ENCODE measurements at regions not wholly inside any gene's neighbourhood (a gene's known extent, or its start where the extent isn't known, plus 50 kb on each side); places are given as distances from the start of the nearest gene placed in this dataset.

DNA sequence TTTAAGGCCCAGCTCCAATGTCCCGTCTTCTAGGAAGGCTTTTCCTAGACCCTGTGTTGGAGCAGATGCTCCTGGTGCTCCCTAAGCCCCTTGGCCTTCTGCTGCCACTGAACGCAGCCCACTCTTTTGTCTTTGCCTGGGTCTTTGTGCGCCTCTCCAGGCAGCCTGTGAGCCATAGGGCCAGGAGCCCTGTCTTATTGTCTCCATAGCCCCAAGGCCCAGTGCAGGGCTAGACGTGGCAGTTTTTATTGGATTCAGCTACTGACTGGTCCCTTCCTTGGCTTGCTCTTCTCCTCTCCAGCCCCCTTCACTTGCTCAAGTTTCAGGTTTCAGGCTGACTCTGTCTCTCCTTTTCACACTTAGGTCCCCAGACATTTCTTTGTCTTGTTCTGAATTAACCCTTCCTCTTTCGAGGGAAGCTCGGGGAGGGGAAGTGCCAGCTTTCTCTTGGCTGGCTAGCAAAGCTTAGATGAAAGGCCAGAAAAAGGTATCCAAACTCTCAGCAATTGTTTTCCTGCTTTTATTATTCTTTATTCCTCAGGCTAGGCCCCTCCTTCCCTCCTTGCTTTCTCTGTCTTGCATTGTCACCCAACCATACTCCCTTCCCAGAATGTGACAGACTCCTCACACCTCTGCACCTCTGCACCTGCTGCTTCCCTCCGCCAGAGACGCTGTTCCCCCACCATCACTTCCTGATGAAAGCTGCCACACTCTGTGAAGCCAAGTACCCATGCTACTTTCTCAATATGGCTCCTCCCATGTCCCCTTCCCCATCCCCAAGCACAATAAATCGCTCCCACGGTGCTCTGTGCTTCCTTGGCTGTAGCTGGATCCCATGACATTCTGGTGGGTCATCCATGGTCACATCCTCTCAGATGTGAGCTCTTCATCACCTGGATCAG is 101.6 kb upstream of the CPEB4 start:
- TF ChIP-seq TAF1 (conservative IDR thresholded peaks at IDR 0.05) (no peak), NR2F2 (IDR thresholded peaks at IDR 0.05) (no peak), RAD21 (IDR thresholded peaks at IDR 0.05) (peak in 1 of 2 donors; percentile 29)
- no peaks in the 10 kb centered on the region for H3K27me3 ChIP-seq (ENCODE audit: control insufficient read depth in 4 of 4, insufficient read depth in 4 of 4, low read length in 3 of 4)
- no peak overlapping the region for H3K4me3 ChIP-seq (ENCODE audit: low read depth in 1 of 3, low read length in 3 of 3)
- no peaks in the 10 kb centered on the region for H3K9me3 ChIP-seq (ENCODE audit: control insufficient read depth in 4 of 4, low read length in 3 of 4)
- H3K27ac ChIP-seq (ENCODE audit: low read depth in 1 of 2, low read length in 2 of 2): no peak overlapping the region
- peaks cover 0 to 4% (median 0%) of the 10 kb centered on the region in 4 donors for H3K36me3 ChIP-seq (ENCODE audit: control insufficient read depth in 4 of 4, insufficient read depth in 3 of 4, low read depth in 1 of 4, low read length in 3 of 4)
- no peak overlapping the region for H3K9ac ChIP-seq (ENCODE audit: low read depth in 1 of 2, low read length in 2 of 2)
- no peak for DNase-seq (ENCODE audit: low spot score)
- H3K4me1 ChIP-seq (ENCODE audit: control insufficient read depth in 4 of 4, insufficient read depth in 4 of 4, low read length in 3 of 4): peaks cover 8 to 34% (median 23%) of the 10 kb centered on the region in 4 donors
- WGBS: 92% methylated on average over 10 of the region's 10 CpGs

DNA sequence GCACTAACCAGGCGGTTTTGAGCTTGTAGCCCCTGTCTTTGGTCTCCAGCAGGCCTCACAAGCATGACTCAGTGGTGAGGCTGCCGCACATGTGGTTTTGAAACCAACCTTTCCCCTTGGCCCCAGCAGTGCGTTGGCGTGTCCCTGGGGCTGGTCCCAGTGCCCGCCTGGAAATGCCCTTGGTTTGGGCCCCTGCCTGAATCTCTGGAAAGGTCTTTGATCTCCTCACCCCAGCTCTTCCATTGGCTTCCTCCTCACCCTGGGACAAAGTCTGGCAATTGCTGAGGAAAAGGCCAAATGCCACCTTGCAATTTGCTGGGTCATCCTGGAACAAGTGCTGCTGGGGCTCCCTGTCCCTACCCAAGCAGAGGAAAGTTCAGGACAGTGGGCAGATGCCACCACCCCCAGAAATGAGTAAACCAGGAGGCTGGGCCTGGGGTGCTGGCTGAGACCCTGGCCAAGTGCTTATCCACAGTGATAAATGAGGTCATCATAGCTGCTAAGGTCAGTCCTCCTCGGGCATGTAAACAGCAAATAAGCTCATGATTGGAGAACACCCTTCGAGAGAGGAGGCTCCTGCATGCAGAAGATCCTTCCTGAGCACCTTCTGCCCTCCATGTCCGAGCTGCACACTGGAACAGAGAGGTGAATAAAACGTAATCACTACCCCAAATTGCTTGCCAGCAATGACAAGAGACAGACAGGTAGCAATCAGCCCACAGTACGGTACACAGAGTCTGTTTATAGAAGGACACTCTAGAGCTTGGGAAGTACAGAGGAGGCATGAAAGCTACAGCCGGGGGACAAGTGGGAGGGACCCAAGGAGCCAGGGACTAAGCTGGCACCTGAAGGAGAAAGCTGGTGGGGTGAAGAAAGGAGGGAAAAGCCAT is 98.9 kb upstream of the CPEB4 start:
- no peaks in the 10 kb centered on the region for H3K9me3 ChIP-seq (ENCODE audit: control insufficient read depth in 4 of 4, low read length in 3 of 4)
- H3K4me1 ChIP-seq (ENCODE audit: control insufficient read depth in 4 of 4, insufficient read depth in 4 of 4, low read length in 3 of 4): peaks cover 8 to 43% (median 29%) of the 10 kb centered on the region in 4 donors
- peak overlapping the region; percentile 80 to 84 for H3K27ac ChIP-seq (ENCODE audit: low read depth in 1 of 2, low read length in 2 of 2)
- 34% methylated on average over 11 of the region's 11 CpGs for WGBS
- DNase-seq (ENCODE audit: low spot score): no peak
- H3K9ac ChIP-seq (ENCODE audit: low read depth in 1 of 2, low read length in 2 of 2): peak overlapping the region; percentile 79 to 98
- no peaks in the 10 kb centered on the region for H3K27me3 ChIP-seq (ENCODE audit: control insufficient read depth in 4 of 4, insufficient read depth in 4 of 4, low read length in 3 of 4)
- H3K4me3 ChIP-seq (ENCODE audit: low read depth in 1 of 3, low read length in 3 of 3): peak overlapping the region; percentile 28 to 70 (median 38)
- peak; percentile 100 for TF ChIP-seq RXRA (IDR thresholded peaks at IDR 0.05)
- TF ChIP-seq, protein P1, sequence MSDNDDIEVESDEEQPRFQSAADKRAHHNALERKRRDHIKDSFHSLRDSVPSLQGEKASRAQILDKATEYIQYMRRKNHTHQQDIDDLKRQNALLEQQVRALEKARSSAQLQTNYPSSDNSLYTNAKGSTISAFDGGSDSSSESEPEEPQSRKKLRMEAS (IDR thresholded peaks at IDR 0.05): peak; percentile 99
- TF ChIP-seq NR2F2 (IDR thresholded peaks at IDR 0.05): peak; percentile 92
- peak; percentile 20 for TF ChIP-seq FOXA1 (IDR thresholded peaks at IDR 0.05)
- TF ChIP-seq RAD21 (IDR thresholded peaks at IDR 0.05): peak; percentile 64 to 79
- peak; percentile 96 to 98 for TF ChIP-seq EGR1 (IDR thresholded peaks at IDR 0.05; ENCODE audit: low read depth in 2 of 2)
- TF ChIP-seq FOXA2 (IDR thresholded peaks at IDR 0.05): peak; percentile 64
- TF ChIP-seq TAF1 (conservative IDR thresholded peaks at IDR 0.05): peak; percentile 43
- peak; percentile 90 for TF ChIP-seq YY1 (IDR thresholded peaks at IDR 0.05)
- peak; percentile 93 to 94 for TF ChIP-seq JUND (IDR thresholded peaks at IDR 0.05)
- TF ChIP-seq SP1 (IDR thresholded peaks at IDR 0.05): peak; percentile 99
- TF ChIP-seq, protein P2, sequence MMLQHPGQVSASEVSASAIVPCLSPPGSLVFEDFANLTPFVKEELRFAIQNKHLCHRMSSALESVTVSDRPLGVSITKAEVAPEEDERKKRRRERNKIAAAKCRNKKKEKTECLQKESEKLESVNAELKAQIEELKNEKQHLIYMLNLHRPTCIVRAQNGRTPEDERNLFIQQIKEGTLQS (IDR thresholded peaks at IDR 0.05): peak; percentile 86
- TF ChIP-seq HNF4G (IDR thresholded peaks at IDR 0.05): peak; percentile 97
- TF ChIP-seq, protein P3, sequence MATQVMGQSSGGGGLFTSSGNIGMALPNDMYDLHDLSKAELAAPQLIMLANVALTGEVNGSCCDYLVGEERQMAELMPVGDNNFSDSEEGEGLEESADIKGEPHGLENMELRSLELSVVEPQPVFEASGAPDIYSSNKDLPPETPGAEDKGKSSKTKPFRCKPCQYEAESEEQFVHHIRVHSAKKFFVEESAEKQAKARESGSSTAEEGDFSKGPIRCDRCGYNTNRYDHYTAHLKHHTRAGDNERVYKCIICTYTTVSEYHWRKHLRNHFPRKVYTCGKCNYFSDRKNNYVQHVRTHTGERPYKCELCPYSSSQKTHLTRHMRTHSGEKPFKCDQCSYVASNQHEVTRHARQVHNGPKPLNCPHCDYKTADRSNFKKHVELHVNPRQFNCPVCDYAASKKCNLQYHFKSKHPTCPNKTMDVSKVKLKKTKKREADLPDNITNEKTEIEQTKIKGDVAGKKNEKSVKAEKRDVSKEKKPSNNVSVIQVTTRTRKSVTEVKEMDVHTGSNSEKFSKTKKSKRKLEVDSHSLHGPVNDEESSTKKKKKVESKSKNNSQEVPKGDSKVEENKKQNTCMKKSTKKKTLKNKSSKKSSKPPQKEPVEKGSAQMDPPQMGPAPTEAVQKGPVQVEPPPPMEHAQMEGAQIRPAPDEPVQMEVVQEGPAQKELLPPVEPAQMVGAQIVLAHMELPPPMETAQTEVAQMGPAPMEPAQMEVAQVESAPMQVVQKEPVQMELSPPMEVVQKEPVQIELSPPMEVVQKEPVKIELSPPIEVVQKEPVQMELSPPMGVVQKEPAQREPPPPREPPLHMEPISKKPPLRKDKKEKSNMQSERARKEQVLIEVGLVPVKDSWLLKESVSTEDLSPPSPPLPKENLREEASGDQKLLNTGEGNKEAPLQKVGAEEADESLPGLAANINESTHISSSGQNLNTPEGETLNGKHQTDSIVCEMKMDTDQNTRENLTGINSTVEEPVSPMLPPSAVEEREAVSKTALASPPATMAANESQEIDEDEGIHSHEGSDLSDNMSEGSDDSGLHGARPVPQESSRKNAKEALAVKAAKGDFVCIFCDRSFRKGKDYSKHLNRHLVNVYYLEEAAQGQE (IDR thresholded peaks at IDR 0.05): peak; percentile 80
- TF ChIP-seq, protein P4, sequence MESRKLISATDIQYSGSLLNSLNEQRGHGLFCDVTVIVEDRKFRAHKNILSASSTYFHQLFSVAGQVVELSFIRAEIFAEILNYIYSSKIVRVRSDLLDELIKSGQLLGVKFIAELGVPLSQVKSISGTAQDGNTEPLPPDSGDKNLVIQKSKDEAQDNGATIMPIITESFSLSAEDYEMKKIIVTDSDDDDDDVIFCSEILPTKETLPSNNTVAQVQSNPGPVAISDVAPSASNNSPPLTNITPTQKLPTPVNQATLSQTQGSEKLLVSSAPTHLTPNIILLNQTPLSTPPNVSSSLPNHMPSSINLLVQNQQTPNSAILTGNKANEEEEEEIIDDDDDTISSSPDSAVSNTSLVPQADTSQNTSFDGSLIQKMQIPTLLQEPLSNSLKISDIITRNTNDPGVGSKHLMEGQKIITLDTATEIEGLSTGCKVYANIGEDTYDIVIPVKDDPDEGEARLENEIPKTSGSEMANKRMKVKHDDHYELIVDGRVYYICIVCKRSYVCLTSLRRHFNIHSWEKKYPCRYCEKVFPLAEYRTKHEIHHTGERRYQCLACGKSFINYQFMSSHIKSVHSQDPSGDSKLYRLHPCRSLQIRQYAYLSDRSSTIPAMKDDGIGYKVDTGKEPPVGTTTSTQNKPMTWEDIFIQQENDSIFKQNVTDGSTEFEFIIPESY (IDR thresholded peaks at IDR 0.05): peak; percentile 93
- TF ChIP-seq HNF4A (conservative IDR thresholded peaks at IDR 0.05): peak; percentile 98
- peak in 1 of 2 donors; percentile 56 for TF ChIP-seq GABPA (IDR thresholded peaks at IDR 0.05 in 1 of 2, conservative IDR thresholded peaks at IDR 0.05 in 1 of 2)
- TF ChIP-seq, protein P5, sequence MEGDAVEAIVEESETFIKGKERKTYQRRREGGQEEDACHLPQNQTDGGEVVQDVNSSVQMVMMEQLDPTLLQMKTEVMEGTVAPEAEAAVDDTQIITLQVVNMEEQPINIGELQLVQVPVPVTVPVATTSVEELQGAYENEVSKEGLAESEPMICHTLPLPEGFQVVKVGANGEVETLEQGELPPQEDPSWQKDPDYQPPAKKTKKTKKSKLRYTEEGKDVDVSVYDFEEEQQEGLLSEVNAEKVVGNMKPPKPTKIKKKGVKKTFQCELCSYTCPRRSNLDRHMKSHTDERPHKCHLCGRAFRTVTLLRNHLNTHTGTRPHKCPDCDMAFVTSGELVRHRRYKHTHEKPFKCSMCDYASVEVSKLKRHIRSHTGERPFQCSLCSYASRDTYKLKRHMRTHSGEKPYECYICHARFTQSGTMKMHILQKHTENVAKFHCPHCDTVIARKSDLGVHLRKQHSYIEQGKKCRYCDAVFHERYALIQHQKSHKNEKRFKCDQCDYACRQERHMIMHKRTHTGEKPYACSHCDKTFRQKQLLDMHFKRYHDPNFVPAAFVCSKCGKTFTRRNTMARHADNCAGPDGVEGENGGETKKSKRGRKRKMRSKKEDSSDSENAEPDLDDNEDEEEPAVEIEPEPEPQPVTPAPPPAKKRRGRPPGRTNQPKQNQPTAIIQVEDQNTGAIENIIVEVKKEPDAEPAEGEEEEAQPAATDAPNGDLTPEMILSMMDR (IDR thresholded peaks at IDR 0.05; ENCODE audit: low read depth, low read length, missing input control): no peak
- peaks cover 0 to 4% (median 0%) of the 10 kb centered on the region in 4 donors for H3K36me3 ChIP-seq (ENCODE audit: control insufficient read depth in 4 of 4, insufficient read depth in 3 of 4, low read depth in 1 of 4, low read length in 3 of 4)

Measured in liver (tissue), 8 donors.